ENCODE measurements at regions not wholly inside any gene's neighbourhood (a gene's known extent, or its start where the extent isn't known, plus 50 kb on each side); places are given as distances from the start of the nearest gene placed in this dataset.

- H3K4me1 ChIP-seq (ENCODE audit: control insufficient read depth, insufficient read depth, low read length) = no peaks in the 10 kb centered on the region
- no peaks in the 10 kb centered on the region for H3K27me3 ChIP-seq (ENCODE audit: control insufficient read depth, insufficient read depth)
- no peak for DNase-seq
- no peak for ATAC-seq
- 90% methylated on average over 7 of the region's 7 CpGs for WGBS
- H3K9me3 ChIP-seq (ENCODE audit: control insufficient read depth, low read length) = no peaks in the 10 kb centered on the region
- H3K27ac ChIP-seq (ENCODE audit: low read length) = no peak overlapping the region
- intact Hi-C loops (cut with DNase I) = no loop called here
- no peak overlapping the region for H3K4me3 ChIP-seq (ENCODE audit: low read length)
These were observed 67.3 kb downstream of the RTL6 start for GRCh38 chr22:44430716-44431115.

- H3K4me1 ChIP-seq (ENCODE audit: control insufficient read depth, insufficient read depth, low read length) = no peaks in the 10 kb centered on the region
- no peak overlapping the region for H3K4me3 ChIP-seq (ENCODE audit: low read length)
- H3K9me3 ChIP-seq (ENCODE audit: control insufficient read depth, low read length) = no peaks in the 10 kb centered on the region
- WGBS = 91% methylated on average over 16 of the region's 16 CpGs
- intact Hi-C loops (cut with DNase I) = no loop called here
- H3K27me3 ChIP-seq (ENCODE audit: control insufficient read depth, insufficient read depth) = no peaks in the 10 kb centered on the region
- no peak overlapping the region for H3K27ac ChIP-seq (ENCODE audit: low read length)
- no peak for DNase-seq
- ATAC-seq = no peak
These were observed 68.0 kb downstream of the RTL6 start for GRCh38 chr22:44429941-44430587.

GRCh38 chr22:44428941-44429830 is 68.8 kb downstream of the RTL6 start:
- DNase-seq (peak in 1 of 3 donors; percentile 12), ATAC-seq (no peak)
- 72% methylated on average over 13 of the region's 13 CpGs for WGBS
- H3K27ac ChIP-seq (ENCODE audit: low read length) = no peak overlapping the region
- H3K9me3 ChIP-seq (ENCODE audit: control insufficient read depth, low read length) = no peaks in the 10 kb centered on the region
- no peak overlapping the region for H3K4me3 ChIP-seq (ENCODE audit: low read length)
- intact Hi-C loops (cut with DNase I) = no loop called here
- H3K4me1 ChIP-seq (ENCODE audit: control insufficient read depth, insufficient read depth, low read length) = peaks cover 2% of the 10 kb centered on the region
- no peaks in the 10 kb centered on the region for H3K27me3 ChIP-seq (ENCODE audit: control insufficient read depth, insufficient read depth)

DNA sequence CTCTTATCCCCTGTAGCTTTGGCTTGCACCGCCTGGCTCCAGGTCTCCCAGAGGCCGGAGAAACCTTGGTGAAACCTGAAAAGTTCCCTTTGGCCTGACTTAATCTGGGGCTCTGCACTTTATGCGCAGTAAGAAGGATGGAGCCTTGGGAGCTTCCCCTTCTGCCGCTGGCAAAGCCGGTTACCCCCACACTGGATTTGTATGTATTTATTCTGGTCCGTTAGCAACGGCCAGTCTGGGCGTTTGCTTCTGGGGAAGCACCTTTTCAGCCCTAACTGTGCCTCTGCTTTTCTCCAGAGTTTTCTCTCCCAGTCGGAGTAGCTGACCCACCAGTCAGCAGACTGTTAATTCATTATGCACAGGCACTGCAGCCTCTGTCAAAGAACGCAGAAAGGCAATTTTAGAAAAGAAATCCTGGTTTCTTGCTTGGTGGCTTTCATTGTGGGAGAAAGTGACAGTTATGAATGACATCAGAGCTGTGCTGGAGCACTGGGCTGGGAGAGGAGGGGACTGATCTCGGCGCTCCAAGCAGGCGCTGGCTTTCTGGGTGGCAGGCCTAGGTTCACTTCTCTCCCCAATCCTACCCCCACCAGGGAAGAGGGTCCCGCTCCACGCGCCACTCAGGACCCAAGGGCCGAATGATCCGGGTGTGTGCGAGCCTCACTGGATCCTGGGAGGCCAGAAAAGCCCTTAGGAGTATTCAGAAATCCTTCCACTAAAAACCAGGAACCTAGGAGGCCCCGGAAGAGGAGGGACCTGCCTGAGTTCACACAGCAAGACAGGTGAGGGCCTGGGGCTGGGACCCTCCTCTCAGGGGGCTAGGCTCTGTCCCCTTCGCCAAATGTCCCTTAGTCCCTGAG is 70.2 kb downstream of the RTL6 start:
- 83% methylated on average over 21 of the region's 21 CpGs for WGBS
- intact Hi-C loops (cut with DNase I) = no loop called here
- ATAC-seq (no peak), DNase-seq (no peak)
- Histone ChIP-seq H3K4me3 (ENCODE audit: low read length) (no peak overlapping the region), H3K4me1 (ENCODE audit: control insufficient read depth, insufficient read depth, low read length) (peaks cover 2% of the 10 kb centered on the region), H3K27me3 (ENCODE audit: control insufficient read depth, insufficient read depth) (no peaks in the 10 kb centered on the region), H3K9me3 (ENCODE audit: control insufficient read depth, low read length) (no peaks in the 10 kb centered on the region), H3K27ac (ENCODE audit: low read length) (no peak overlapping the region)

DNA sequence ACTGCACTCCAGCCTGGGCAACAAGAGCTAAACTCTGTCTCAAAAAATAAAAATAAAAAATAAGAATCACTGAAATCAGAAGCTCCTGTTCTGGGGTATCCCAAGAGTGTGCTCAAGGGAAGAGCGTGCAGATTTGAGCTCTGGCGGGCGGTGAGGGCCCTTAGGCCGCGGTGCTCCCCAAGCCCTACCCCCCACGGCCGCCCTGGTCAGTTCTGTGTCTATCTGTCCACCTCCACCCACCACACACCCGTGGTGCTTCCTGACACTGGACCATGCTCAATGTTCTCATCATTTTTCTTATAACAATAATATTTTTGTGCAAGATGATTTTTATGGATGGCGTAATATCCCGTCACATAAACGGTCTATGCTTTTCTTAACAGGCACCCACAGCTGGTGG is 71.1 kb downstream of the RTL6 start:
- ATAC-seq = no peak
- no peaks in the 10 kb centered on the region for H3K27me3 ChIP-seq (ENCODE audit: control insufficient read depth, insufficient read depth)
- H3K27ac ChIP-seq (ENCODE audit: low read length) = no peak overlapping the region
- peaks cover 2% of the 10 kb centered on the region for H3K4me1 ChIP-seq (ENCODE audit: control insufficient read depth, insufficient read depth, low read length)
- 87% methylated on average over 11 of the region's 11 CpGs for WGBS
- peak in 1 of 3 donors; percentile 13 for DNase-seq
- intact Hi-C loops (cut with DNase I) = no loop called here
- H3K4me3 ChIP-seq (ENCODE audit: low read length) = no peak overlapping the region
- H3K9me3 ChIP-seq (ENCODE audit: control insufficient read depth, low read length) = no peaks in the 10 kb centered on the region

GRCh38 chr22:44425694-44426045 is 72.4 kb downstream of the RTL6 start:
- no peak overlapping the region for H3K4me3 ChIP-seq (ENCODE audit: low read length)
- intact Hi-C loops (cut with DNase I) = no loop called here
- H3K9me3 ChIP-seq (ENCODE audit: control insufficient read depth, low read length) = no peaks in the 10 kb centered on the region
- H3K27ac ChIP-seq (ENCODE audit: low read length) = no peak overlapping the region
- H3K27me3 ChIP-seq (ENCODE audit: control insufficient read depth, insufficient read depth) = no peaks in the 10 kb centered on the region
- DNase-seq (no peak), ATAC-seq (no peak)
- WGBS = 75% methylated on average over 5 of the region's 5 CpGs
- peaks cover 2% of the 10 kb centered on the region for H3K4me1 ChIP-seq (ENCODE audit: control insufficient read depth, insufficient read depth, low read length)

DNA sequence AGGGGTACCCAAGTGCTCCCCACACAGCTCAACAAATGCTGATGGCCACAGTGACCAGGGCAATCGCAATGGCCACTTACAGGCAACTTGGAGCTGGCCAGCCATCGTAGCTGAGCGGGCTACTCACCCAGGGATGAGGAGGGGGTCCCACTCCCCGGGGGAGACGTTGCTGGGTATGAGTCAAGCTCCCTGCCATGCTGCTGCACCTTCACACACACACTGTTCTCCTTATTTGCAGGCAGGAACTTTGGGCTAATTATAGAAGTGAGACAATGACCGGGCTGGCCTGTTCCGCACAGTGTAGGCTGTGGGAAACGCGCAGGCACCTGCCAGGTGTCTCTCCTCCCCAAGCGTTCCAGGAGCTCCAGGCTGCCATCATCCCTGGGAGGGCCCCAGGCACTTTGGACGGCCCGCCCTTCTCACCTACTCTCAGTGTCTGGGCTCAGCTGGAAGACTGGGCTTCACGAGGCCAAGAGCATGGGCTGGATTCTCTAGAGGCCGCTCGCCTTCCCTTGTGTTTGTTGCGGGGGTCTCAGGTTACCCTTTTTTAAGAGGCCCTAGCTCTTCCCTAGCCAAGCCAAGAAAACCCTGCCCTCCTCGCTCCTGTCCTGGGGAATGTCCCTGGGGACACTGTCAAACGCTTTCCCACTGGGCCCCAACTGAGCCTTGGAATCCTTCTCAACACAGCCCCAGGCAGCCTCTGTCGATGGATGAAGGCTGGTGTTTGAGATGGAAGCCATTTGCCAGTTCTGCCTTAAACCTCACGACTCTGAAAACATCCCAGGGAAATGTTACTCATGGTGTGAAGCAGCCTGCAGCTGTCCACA is 73.0 kb downstream of the RTL6 start:
- intact Hi-C loops (cut with DNase I) = no loop called here
- WGBS = 61% methylated on average over 20 of the region's 20 CpGs
- Histone ChIP-seq H3K27me3 (ENCODE audit: control insufficient read depth, insufficient read depth) (no peaks in the 10 kb centered on the region), H3K4me1 (ENCODE audit: control insufficient read depth, insufficient read depth, low read length) (peaks cover 2% of the 10 kb centered on the region), H3K27ac (ENCODE audit: low read length) (no peak overlapping the region), H3K4me3 (ENCODE audit: low read length) (no peak overlapping the region), H3K9me3 (ENCODE audit: control insufficient read depth, low read length) (no peaks in the 10 kb centered on the region)
- DNase-seq = no peak
- peak; percentile 60 to 67 for ATAC-seq

- 56% methylated on average over 2 of the region's 2 CpGs for WGBS
- no peak for DNase-seq
- Histone ChIP-seq H3K4me1 (ENCODE audit: control insufficient read depth, insufficient read depth, low read length) (peaks cover 2% of the 10 kb centered on the region), H3K9me3 (ENCODE audit: control insufficient read depth, low read length) (no peaks in the 10 kb centered on the region), H3K4me3 (ENCODE audit: low read length) (no peak overlapping the region), H3K27me3 (ENCODE audit: control insufficient read depth, insufficient read depth) (no peaks in the 10 kb centered on the region), H3K27ac (ENCODE audit: low read length) (no peak overlapping the region)
- intact Hi-C loops (cut with DNase I) = no loop called here
- no peak for ATAC-seq
These were observed 73.7 kb downstream of the RTL6 start for GRCh38 chr22:44424359-44424682.

- Histone ChIP-seq H3K4me3 (ENCODE audit: low read length) (no peak overlapping the region), H3K27ac (ENCODE audit: low read length) (no peak overlapping the region), H3K9me3 (ENCODE audit: control insufficient read depth, low read length) (no peaks in the 10 kb centered on the region), H3K4me1 (ENCODE audit: control insufficient read depth, insufficient read depth, low read length) (peaks cover 2% of the 10 kb centered on the region), H3K27me3 (ENCODE audit: control insufficient read depth, insufficient read depth) (no peaks in the 10 kb centered on the region)
- 77% methylated on average over 14 of the region's 14 CpGs for WGBS
- DNase-seq (no peak), ATAC-seq (peak in 1 of 2 donors; percentile 14)
- intact Hi-C loops (cut with DNase I) = no loop called here
These were observed 74.3 kb downstream of the RTL6 start for GRCh38 chr22:44423556-44424358.

Data from right cardiac atrium (tissue), 5 donors.